ENCODE measurements at regions not wholly inside any gene's neighbourhood (a gene's known extent, or its start where the extent isn't known, plus 50 kb on each side); places are given as distances from the start of the nearest gene placed in this dataset.

- H3K9ac ChIP-seq (ENCODE audit: low read depth, low read length): no peak overlapping the region
- no peaks in the 10 kb centered on the region for H3K4me1 ChIP-seq (ENCODE audit: control insufficient read depth, insufficient read depth, low read length)
- H3K9me3 ChIP-seq (replicated peaks; ENCODE audit: low read length): no peaks in the 10 kb centered on the region
- no peaks in the 10 kb centered on the region for H3K36me3 ChIP-seq (ENCODE audit: insufficient read depth, low read length)
- no peak overlapping the region for H3K4me2 ChIP-seq (ENCODE audit: low read length)
- H3K27me3 ChIP-seq (ENCODE audit: control insufficient read depth, insufficient read depth, low read length): no peaks in the 10 kb centered on the region
- H3K4me3 ChIP-seq (ENCODE audit: low read length): no peak overlapping the region
These were observed 249.8 kb downstream of the BCL11A start for GRCh38 chr2:60303680-60304079.

GRCh38 chr2:60302377-60303126 lies 250.9 kb downstream of the BCL11A start:
- no peaks in the 10 kb centered on the region for H3K4me1 ChIP-seq (ENCODE audit: control insufficient read depth, insufficient read depth, low read length)
- no peaks in the 10 kb centered on the region for H3K9me3 ChIP-seq (replicated peaks; ENCODE audit: low read length)
- no peak overlapping the region for H3K9ac ChIP-seq (ENCODE audit: low read depth, low read length)
- H3K4me3 ChIP-seq (ENCODE audit: low read length): no peak overlapping the region
- no peaks in the 10 kb centered on the region for H3K36me3 ChIP-seq (ENCODE audit: insufficient read depth, low read length)
- H3K27me3 ChIP-seq (ENCODE audit: control insufficient read depth, insufficient read depth, low read length): no peaks in the 10 kb centered on the region
- no peak overlapping the region for H3K4me2 ChIP-seq (ENCODE audit: low read length)

- Histone ChIP-seq H3K27me3 (ENCODE audit: control insufficient read depth, insufficient read depth, low read length) (no peaks in the 10 kb centered on the region), H3K9ac (ENCODE audit: low read depth, low read length) (no peak overlapping the region), H3K9me3 (replicated peaks; ENCODE audit: low read length) (peaks cover 3% of the 10 kb centered on the region), H3K4me2 (ENCODE audit: low read length) (no peak overlapping the region), H3K4me1 (ENCODE audit: control insufficient read depth, insufficient read depth, low read length) (no peaks in the 10 kb centered on the region), H3K36me3 (ENCODE audit: insufficient read depth, low read length) (no peaks in the 10 kb centered on the region), H3K4me3 (ENCODE audit: low read length) (no peak overlapping the region)
These were observed 251.7 kb downstream of the BCL11A start for GRCh38 chr2:60301726-60302125.

GRCh38 chr2:60299179-60299578 lies 254.3 kb downstream of the BCL11A start:
- Histone ChIP-seq H3K9me3 (replicated peaks; ENCODE audit: low read length) (peaks cover 3% of the 10 kb centered on the region), H3K9ac (ENCODE audit: low read depth, low read length) (no peak overlapping the region), H3K4me3 (ENCODE audit: low read length) (no peak overlapping the region), H3K36me3 (ENCODE audit: insufficient read depth, low read length) (no peaks in the 10 kb centered on the region), H3K27me3 (ENCODE audit: control insufficient read depth, insufficient read depth, low read length) (no peaks in the 10 kb centered on the region), H3K4me2 (ENCODE audit: low read length) (no peak overlapping the region), H3K4me1 (ENCODE audit: control insufficient read depth, insufficient read depth, low read length) (no peaks in the 10 kb centered on the region)

- H3K4me3 ChIP-seq (ENCODE audit: low read length): no peak overlapping the region
- H3K9me3 ChIP-seq (replicated peaks; ENCODE audit: low read length): peaks cover 3% of the 10 kb centered on the region
These were observed 255.3 kb downstream of the BCL11A start for GRCh38 chr2:60298006-60298696.

GRCh38 chr2:60297296-60298005 lies 256.0 kb downstream of the BCL11A start:
- no peaks in the 10 kb centered on the region for H3K4me1 ChIP-seq (ENCODE audit: control insufficient read depth, insufficient read depth, low read length)
- no peak overlapping the region for H3K4me2 ChIP-seq (ENCODE audit: low read length)
- H3K9ac ChIP-seq (ENCODE audit: low read depth, low read length): no peak overlapping the region
- H3K36me3 ChIP-seq (ENCODE audit: insufficient read depth, low read length): no peaks in the 10 kb centered on the region
- no peak overlapping the region for H3K4me3 ChIP-seq (ENCODE audit: low read length)
- H3K9me3 ChIP-seq (replicated peaks; ENCODE audit: low read length): peaks cover 3% of the 10 kb centered on the region
- H3K27me3 ChIP-seq (ENCODE audit: control insufficient read depth, insufficient read depth, low read length): no peaks in the 10 kb centered on the region

More at GRCh38 chr2:60298006-60298696, 255.3 kb downstream of the BCL11A start:
- no peak overlapping the region for H3K4me2 ChIP-seq (ENCODE audit: low read length)
- H3K4me1 ChIP-seq (ENCODE audit: control insufficient read depth, insufficient read depth, low read length): no peaks in the 10 kb centered on the region
- H3K27me3 ChIP-seq (ENCODE audit: control insufficient read depth, insufficient read depth, low read length): no peaks in the 10 kb centered on the region
- no peak overlapping the region for H3K9ac ChIP-seq (ENCODE audit: low read depth, low read length)
- no peaks in the 10 kb centered on the region for H3K36me3 ChIP-seq (ENCODE audit: insufficient read depth, low read length)

- peaks cover 3% of the 10 kb centered on the region for H3K9me3 ChIP-seq (replicated peaks; ENCODE audit: low read length)
- no peak overlapping the region for H3K4me3 ChIP-seq (ENCODE audit: low read length)
- H3K4me1 ChIP-seq (ENCODE audit: control insufficient read depth, insufficient read depth, low read length): no peaks in the 10 kb centered on the region
- H3K4me2 ChIP-seq (ENCODE audit: low read length): no peak overlapping the region
- H3K36me3 ChIP-seq (ENCODE audit: insufficient read depth, low read length): no peaks in the 10 kb centered on the region
- H3K9ac ChIP-seq (ENCODE audit: low read depth, low read length): no peak overlapping the region
- H3K27me3 ChIP-seq (ENCODE audit: control insufficient read depth, insufficient read depth, low read length): no peaks in the 10 kb centered on the region
These were observed 257.1 kb downstream of the BCL11A start for GRCh38 chr2:60296219-60296955.

- no peak overlapping the region for H3K9ac ChIP-seq (ENCODE audit: low read depth, low read length)
- H3K4me1 ChIP-seq (ENCODE audit: control insufficient read depth, insufficient read depth, low read length): no peaks in the 10 kb centered on the region
- peaks cover 3% of the 10 kb centered on the region for H3K9me3 ChIP-seq (replicated peaks; ENCODE audit: low read length)
- H3K36me3 ChIP-seq (ENCODE audit: insufficient read depth, low read length): no peaks in the 10 kb centered on the region
- H3K4me3 ChIP-seq (ENCODE audit: low read length): no peak overlapping the region
- no peak overlapping the region for H3K4me2 ChIP-seq (ENCODE audit: low read length)
- no peaks in the 10 kb centered on the region for H3K27me3 ChIP-seq (ENCODE audit: control insufficient read depth, insufficient read depth, low read length)
These were observed 257.9 kb downstream of the BCL11A start for GRCh38 chr2:60295636-60295962.

- Histone ChIP-seq H3K4me2 (ENCODE audit: low read length) (no peak overlapping the region), H3K27me3 (ENCODE audit: control insufficient read depth, insufficient read depth, low read length) (no peaks in the 10 kb centered on the region), H3K36me3 (ENCODE audit: insufficient read depth, low read length) (no peaks in the 10 kb centered on the region), H3K9me3 (replicated peaks; ENCODE audit: low read length) (peaks cover 3% of the 10 kb centered on the region), H3K4me1 (ENCODE audit: control insufficient read depth, insufficient read depth, low read length) (no peaks in the 10 kb centered on the region), H3K4me3 (ENCODE audit: low read length) (no peak overlapping the region), H3K9ac (ENCODE audit: low read depth, low read length) (no peak overlapping the region)
These were observed 258.4 kb downstream of the BCL11A start for GRCh38 chr2:60294901-60295635.

GRCh38 chr2:60292242-60292641 lies 261.2 kb downstream of the BCL11A start:
- Histone ChIP-seq H3K27me3 (ENCODE audit: control insufficient read depth, insufficient read depth, low read length) (no peaks in the 10 kb centered on the region), H3K9ac (ENCODE audit: low read depth, low read length) (no peak overlapping the region), H3K4me1 (ENCODE audit: control insufficient read depth, insufficient read depth, low read length) (no peaks in the 10 kb centered on the region), H3K4me2 (ENCODE audit: low read length) (no peak overlapping the region), H3K4me3 (ENCODE audit: low read length) (no peak overlapping the region), H3K36me3 (ENCODE audit: insufficient read depth, low read length) (no peaks in the 10 kb centered on the region), H3K9me3 (replicated peaks; ENCODE audit: low read length) (peaks cover 3% of the 10 kb centered on the region)

GRCh38 chr2:60290509-60290908 lies 262.9 kb downstream of the BCL11A start:
- Histone ChIP-seq H3K9ac (ENCODE audit: low read depth, low read length) (no peak overlapping the region), H3K4me3 (ENCODE audit: low read length) (no peak overlapping the region), H3K9me3 (replicated peaks; ENCODE audit: low read length) (peaks cover 9% of the 10 kb centered on the region), H3K27me3 (ENCODE audit: control insufficient read depth, insufficient read depth, low read length) (no peaks in the 10 kb centered on the region), H3K36me3 (ENCODE audit: insufficient read depth, low read length) (no peaks in the 10 kb centered on the region), H3K4me1 (ENCODE audit: control insufficient read depth, insufficient read depth, low read length) (no peaks in the 10 kb centered on the region), H3K4me2 (ENCODE audit: low read length) (no peak overlapping the region)

All from skeletal muscle satellite cell (primary cell).